CD4-positive, alpha-beta memory T cell (primary cell): ENCODE measurements at regions not wholly inside any gene's neighbourhood (a gene's known extent, or its start where the extent isn't known, plus 50 kb on each side); places are given as distances from the start of the nearest gene placed in this dataset.

Experiments used
- CTCF ChIA-PET: fragments of 350-600 bp; sonication (Branson Sonifier 250); formaldehyde crosslinking; loops from one replicate; lab custom pipeline; 2021; ENCODE audit warnings: inconsistent platforms; ENCODE audit not compliant: partially characterized antibody; lab: Charles Lee
- POLR2A ChIA-PET: fragments of 350-600 bp; sonication (Branson Sonifier 250); formaldehyde crosslinking; loops from one replicate; lab custom pipeline; 2021; ENCODE audit not compliant: partially characterized antibody; lab: Charles Lee
- DNase-seq, 5 donors: peaks; one replicate each; pipeline versions ENCODE4 v3.0.0 to v3.0.0-alpha.2; 2020 to 2022; ENCODE audit warnings: mixed read lengths in 1 of 5
- H3K27ac ChIP-seq: one replicate; pipeline ENCODE4 v1.7.0; 2013; ENCODE audit warnings: low read depth, low read length
- H3K27me3 ChIP-seq: 2 replicates; pipeline ENCODE4 v1.7.0; 2013; ENCODE audit warnings: mild to moderate bottlenecking, low read length, moderate library complexity; ENCODE audit not compliant: insufficient read depth
- H3K36me3 ChIP-seq: 2 replicates; pipeline ENCODE4 v1.7.0; 2013; ENCODE audit warnings: mild to moderate bottlenecking, low read length, moderate library complexity; ENCODE audit not compliant: insufficient read depth
- H3K4me1 ChIP-seq: 2 replicates; pipeline ENCODE4 v1.7.0; 2013; ENCODE audit warnings: mild to moderate bottlenecking, low read length, moderate library complexity; ENCODE audit not compliant: insufficient read depth
- H3K4me3 ChIP-seq, 2 donors: one replicate each; pipeline ENCODE4 v1.7.0; 2013; ENCODE audit warnings: low read length in 2 of 2, mild to moderate bottlenecking in 1 of 2
- H3K9me3 ChIP-seq, 2 donors: one replicate each; pipeline ENCODE4 v1.7.0; 2013; ENCODE audit warnings: low read length in 2 of 2, control low read depth in 1 of 2; ENCODE audit not compliant: control insufficient read depth in 1 of 2
- H3K27ac Mint-ChIP-seq, 7 donors: one replicate each; pipeline ENCODE4 v1.8.0; 2020 to 2021; ENCODE audit warnings: mixed read lengths in 7 of 7, mild to moderate bottlenecking in 6 of 7, inconsistent platforms in 3 of 7, moderate library complexity in 3 of 7
- H3K27me3 Mint-ChIP-seq, 2 donors: one replicate each; pipeline ENCODE4 v1.8.0; 2020 to 2021; ENCODE audit warnings: mixed read lengths in 2 of 2
- H3K36me3 Mint-ChIP-seq, 2 donors: one replicate each; pipeline ENCODE4 v1.8.0; 2020 to 2021; ENCODE audit warnings: mixed read lengths in 2 of 2, inconsistent platforms in 1 of 2, mild to moderate bottlenecking in 1 of 2
- H3K4me1 Mint-ChIP-seq, 4 donors: one replicate each; pipeline ENCODE4 v1.8.0; 2020 to 2021; ENCODE audit warnings: mixed read lengths in 4 of 4, mild to moderate bottlenecking in 1 of 4
- H3K4me3 Mint-ChIP-seq, 8 donors: one replicate each; pipeline ENCODE4 v1.8.0; 2020 to 2021; ENCODE audit warnings: mixed read lengths in 8 of 8, mild to moderate bottlenecking in 7 of 8, moderate library complexity in 6 of 8, inconsistent platforms in 3 of 8
- H3K9me3 Mint-ChIP-seq, 8 donors: one replicate each; pipeline ENCODE4 v1.8.0; 2020 to 2021; ENCODE audit warnings: mixed read lengths in 8 of 8, mild to moderate bottlenecking in 5 of 8, inconsistent platforms in 3 of 8, moderate library complexity in 1 of 8
- intact Hi-C: fragments of 100-400 bp; cut with micrococcal nuclease; formaldehyde crosslinking; loops from one replicate; pipeline ENCODE4 v1.15.1; 2023

- Histone ChIP-seq H3K27ac (no peak overlapping the region), H3K4me3 (no peak overlapping the region), H3K36me3 (no peaks in the 10 kb centered on the region), H3K4me1 (no peaks in the 10 kb centered on the region), H3K9me3 (no peaks in the 10 kb centered on the region), H3K27me3 (no peaks in the 10 kb centered on the region)
- H3K36me3 Mint-ChIP-seq: no peaks in the 10 kb centered on the region
- H3K27me3 Mint-ChIP-seq: peaks cover 0 to 2% of the 10 kb centered on the region in 2 donors
- ChIA-PET CTCF (no interaction called here), POLR2A (no interaction called here)
- H3K9me3 Mint-ChIP-seq: peaks cover 0 to 5% (median under 1%) of the 10 kb centered on the region in 8 donors
- no peak overlapping the region for H3K27ac Mint-ChIP-seq
- H3K4me3 Mint-ChIP-seq: no peak overlapping the region
- DNase-seq: no peak
- intact Hi-C loops: no loop called here
- H3K4me1 Mint-ChIP-seq: no peaks in the 10 kb centered on the region
Observed at GRCh38 chr11:28625532-28625931, 517.3 kb downstream of the METTL15 start.

GRCh38 chr11:28621753-28622152 lies 513.6 kb downstream of the METTL15 start:
- POLR2A ChIA-PET: no interaction called here
- no peaks in the 10 kb centered on the region for H3K27me3 ChIP-seq

GRCh38 chr11:28619846-28620540 lies 511.8 kb downstream of the METTL15 start:
- no peak for DNase-seq
- H3K4me3 Mint-ChIP-seq: no peak overlapping the region
- no peaks in the 10 kb centered on the region for H3K9me3 ChIP-seq
- H3K9me3 Mint-ChIP-seq: peaks cover 0 to 5% (median 3%) of the 10 kb centered on the region in 8 donors
- CTCF ChIA-PET: no interaction called here
- H3K4me1 Mint-ChIP-seq: no peaks in the 10 kb centered on the region
- no peaks in the 10 kb centered on the region for H3K36me3 ChIP-seq
- POLR2A ChIA-PET: no interaction called here
- H3K27ac Mint-ChIP-seq: no peak overlapping the region
- H3K27me3 ChIP-seq: no peaks in the 10 kb centered on the region
- intact Hi-C loops: no loop called here
- no peaks in the 10 kb centered on the region for H3K4me1 ChIP-seq
- no peak overlapping the region for H3K4me3 ChIP-seq
- no peak overlapping the region for H3K27ac ChIP-seq
- no peaks in the 10 kb centered on the region for H3K36me3 Mint-ChIP-seq
- peaks cover 0 to 2% of the 10 kb centered on the region in 2 donors for H3K27me3 Mint-ChIP-seq

More at GRCh38 chr11:28621753-28622152, 513.6 kb downstream of the METTL15 start:
- H3K4me3 ChIP-seq: no peak overlapping the region
- no peaks in the 10 kb centered on the region for H3K36me3 ChIP-seq
- H3K27me3 Mint-ChIP-seq: peaks cover 0 to 2% of the 10 kb centered on the region in 2 donors
- no peak for DNase-seq
- CTCF ChIA-PET: no interaction called here
- H3K27ac Mint-ChIP-seq: no peak overlapping the region
- no peak overlapping the region for H3K27ac ChIP-seq
- H3K9me3 ChIP-seq: no peaks in the 10 kb centered on the region
- intact Hi-C loops: no loop called here
- H3K36me3 Mint-ChIP-seq: no peaks in the 10 kb centered on the region
- H3K4me1 Mint-ChIP-seq: no peaks in the 10 kb centered on the region
- H3K4me3 Mint-ChIP-seq: no peak overlapping the region
- H3K9me3 Mint-ChIP-seq: peaks cover 0 to 5% (median 2%) of the 10 kb centered on the region in 8 donors
- no peaks in the 10 kb centered on the region for H3K4me1 ChIP-seq

- peaks cover 0 to 6% (median 3%) of the 10 kb centered on the region in 8 donors for H3K9me3 Mint-ChIP-seq
- intact Hi-C loops: no loop called here
- Histone ChIP-seq H3K36me3 (no peaks in the 10 kb centered on the region), H3K27ac (no peak overlapping the region), H3K4me1 (no peaks in the 10 kb centered on the region), H3K9me3 (no peaks in the 10 kb centered on the region), H3K27me3 (no peaks in the 10 kb centered on the region), H3K4me3 (no peak overlapping the region)
- CTCF ChIA-PET: no interaction called here
- no peak for DNase-seq
- no peaks in the 10 kb centered on the region for H3K36me3 Mint-ChIP-seq
- no peak overlapping the region for H3K27ac Mint-ChIP-seq
- no peaks in the 10 kb centered on the region for H3K4me1 Mint-ChIP-seq
- POLR2A ChIA-PET: no interaction called here
- H3K4me3 Mint-ChIP-seq: no peak overlapping the region
- peaks cover 0 to 2% of the 10 kb centered on the region in 2 donors for H3K27me3 Mint-ChIP-seq
Observed at GRCh38 chr11:28618416-28618815, 510.2 kb downstream of the METTL15 start.

GRCh38 chr11:28616160-28616965 lies 508.2 kb downstream of the METTL15 start:
- no peaks in the 10 kb centered on the region for H3K4me1 Mint-ChIP-seq
- no peak overlapping the region for H3K27ac Mint-ChIP-seq
- Histone ChIP-seq H3K27me3 (no peaks in the 10 kb centered on the region), H3K9me3 (no peaks in the 10 kb centered on the region), H3K4me3 (no peak overlapping the region), H3K4me1 (no peaks in the 10 kb centered on the region), H3K27ac (no peak overlapping the region), H3K36me3 (no peaks in the 10 kb centered on the region)
- POLR2A ChIA-PET: no interaction called here
- no peak overlapping the region for H3K4me3 Mint-ChIP-seq
- intact Hi-C loops: no loop called here
- peaks cover 0 to 1% of the 10 kb centered on the region in 2 donors for H3K27me3 Mint-ChIP-seq
- CTCF ChIA-PET: no interaction called here
- peaks cover 0 to 3% (median 1%) of the 10 kb centered on the region in 8 donors for H3K9me3 Mint-ChIP-seq
- no peaks in the 10 kb centered on the region for H3K36me3 Mint-ChIP-seq
- no peak for DNase-seq

GRCh38 chr11:28615542-28615941 lies 507.4 kb downstream of the METTL15 start:
- Mint-ChIP-seq H3K4me1 (no peaks in the 10 kb centered on the region), H3K4me3 (no peak overlapping the region), H3K27ac (no peak overlapping the region), H3K36me3 (no peaks in the 10 kb centered on the region), H3K9me3 (peaks cover 0 to 3% (median under 1%) of the 10 kb centered on the region in 8 donors), H3K27me3 (no peaks in the 10 kb centered on the region)
- Histone ChIP-seq H3K27ac (no peak overlapping the region), H3K36me3 (no peaks in the 10 kb centered on the region), H3K9me3 (no peaks in the 10 kb centered on the region), H3K4me1 (no peaks in the 10 kb centered on the region), H3K4me3 (no peak overlapping the region), H3K27me3 (no peaks in the 10 kb centered on the region)
- DNase-seq: no peak
- ChIA-PET CTCF (no interaction called here), POLR2A (no interaction called here)
- intact Hi-C loops: no loop called here

- no peak overlapping the region for H3K4me3 Mint-ChIP-seq
- peaks cover 0 to 3% of the 10 kb centered on the region in 2 donors for H3K27me3 Mint-ChIP-seq
- Histone ChIP-seq H3K27ac (no peak overlapping the region), H3K4me3 (no peak overlapping the region), H3K36me3 (no peaks in the 10 kb centered on the region), H3K27me3 (no peaks in the 10 kb centered on the region), H3K9me3 (no peaks in the 10 kb centered on the region), H3K4me1 (no peaks in the 10 kb centered on the region)
- CTCF ChIA-PET: no interaction called here
- no peak for DNase-seq
- no peaks in the 10 kb centered on the region for H3K36me3 Mint-ChIP-seq
- H3K27ac Mint-ChIP-seq: no peak overlapping the region
- peaks cover 0 to 5% (median under 1%) of the 10 kb centered on the region in 8 donors for H3K9me3 Mint-ChIP-seq
- POLR2A ChIA-PET: no interaction called here
- no peaks in the 10 kb centered on the region for H3K4me1 Mint-ChIP-seq
- intact Hi-C loops: no loop called here
Observed at GRCh38 chr11:28606930-28607329, 498.7 kb downstream of the METTL15 start.
